K562 (cell line): ENCODE measurements at regions not wholly inside any gene's neighbourhood (a gene's known extent, or its start where the extent isn't known, plus 50 kb on each side); places are given as distances from the start of the nearest gene placed in this dataset.
A peak's percentile ranks its signal among the peaks of the same experiment; 100 is the strongest.

ENCODE experiments used
- CREB3L1 ChIP-seq: fragments of 450-650 bp; IDR thresholded peaks from 2 replicates; pipeline ENCODE4 v1.6.1; 2014; ENCODE audit warnings: low read depth, mild to moderate bottlenecking, moderate library complexity, borderline replicate concordance
- EP300 ChIP-seq: IDR thresholded peaks from 2 replicates; pipeline ENCODE4 v1.6.1; 2012; ENCODE audit warnings: low read length, improper control_type of control experiment
- JUND ChIP-seq, 2 experiments: IDR thresholded peaks; 2 replicates in 1 of 2; 3 replicates in 1 of 2; pipeline ENCODE4 v1.6.1; 2011; ENCODE audit warnings: borderline replicate concordance in 2 of 2, low read depth in 2 of 2, low read length in 2 of 2, improper control_type of control experiment in 1 of 2, missing biosample characterization in 1 of 2, missing genetic modification characterization in 1 of 2, missing genetic modification reagents in 1 of 2
- MAZ ChIP-seq, 2 experiments: fragments of 450-650 bp in 1 of 2; sonication (generic) in 1 of 2; formaldehyde crosslinking; IDR thresholded peaks in 1 of 2; conservative IDR thresholded peaks in 1 of 2; 2 replicates each; pipeline versions ENCODE4 v1.4.0 to v1.5.0; 2020; ENCODE audit warnings: mild to moderate bottlenecking in 1 of 2, missing genetic modification reagents in 1 of 2
- MEIS2 ChIP-seq: fragments of 450-650 bp; IDR thresholded peaks from 2 replicates; pipeline ENCODE4 v1.6.1; 2014; ENCODE audit warnings: mild to moderate bottlenecking; ENCODE audit not compliant: partially characterized antibody
- MNT ChIP-seq, 2 experiments: fragments of 450-650 bp; conservative IDR thresholded peaks; 2 replicates each; pipeline ENCODE4 v1.6.1; 2017; ENCODE audit warnings: mild to moderate bottlenecking in 2 of 2, moderate library complexity in 2 of 2
- PKNOX1 ChIP-seq: fragments of 450-650 bp; IDR thresholded peaks from 2 replicates; pipeline ENCODE4 v1.6.1; 2016
- SOX6 ChIP-seq: fragments of 450-650 bp; IDR thresholded peaks from 2 replicates; pipeline ENCODE4 v1.6.1; 2014; ENCODE audit warnings: mild to moderate bottlenecking
- TF ChIP-seq, protein P1 (sequence below), 2 experiments: fragments of 450-650 bp in 1 of 2; sonication (generic) in 1 of 2; formaldehyde crosslinking in 1 of 2; IDR thresholded peaks in 1 of 2; conservative IDR thresholded peaks in 1 of 2; 2 replicates each; pipeline versions ENCODE4 v1.6.1 to v1.8.1; 2016 to 2023; ENCODE audit warnings: mild to moderate bottlenecking in 2 of 2, moderate library complexity in 2 of 2, inconsistent platforms in 1 of 2, missing genetic modification reagents in 1 of 2
- TF ChIP-seq, protein P2 (sequence below): fragments of 250-450 bp; sonication (Bioruptor Pico); IDR thresholded peaks from 2 replicates; pipeline ENCODE4 v1.4.0; 2020; ENCODE audit warnings: mild to moderate bottlenecking, moderate library complexity, borderline replicate concordance

GRCh38 chr11:95453616-95454171 is 222.7 kb upstream of the SESN3 start (continued):
- TF ChIP-seq JUND (IDR thresholded peaks at IDR 0.05; ENCODE audit: borderline replicate concordance, low read depth, low read length) (peak; percentile 30; the same call in 1 of the 2 replicates), JUND (tag; IDR thresholded peaks at IDR 0.05; ENCODE audit: borderline replicate concordance, low read depth, low read length) (peak; percentile 9; the same call in 1 of the 3 replicates), SOX6 (peak; percentile 61), EP300 (peak; percentile 42; the same call in 1 of the 2 replicates), CREB3L1 (no peak), MEIS2 (peak; percentile 14), MAZ (CRISPR knock-in tag; conservative IDR thresholded peaks at IDR 0.05 in 1 of 2, IDR thresholded peaks at IDR 0.05 in 1 of 2) (peak; percentile 63 to 70; a peak in 2 of 4 replicates), MNT (conservative IDR thresholded peaks at IDR 0.05) (0 out of 4 replicates have a peak, but pooled peaks of 1 of the 2 experiments have one; percentile 16), PKNOX1 (peak; percentile 50)
- TF ChIP-seq, protein P1, sequence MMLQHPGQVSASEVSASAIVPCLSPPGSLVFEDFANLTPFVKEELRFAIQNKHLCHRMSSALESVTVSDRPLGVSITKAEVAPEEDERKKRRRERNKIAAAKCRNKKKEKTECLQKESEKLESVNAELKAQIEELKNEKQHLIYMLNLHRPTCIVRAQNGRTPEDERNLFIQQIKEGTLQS (IDR thresholded peaks at IDR 0.05), result peak; percentile 7; the same call in 1 of the 2 replicates
- TF ChIP-seq, protein P1 (CRISPR knock-in tag; conservative IDR thresholded peaks at IDR 0.05), result no peak
- TF ChIP-seq, protein P2, sequence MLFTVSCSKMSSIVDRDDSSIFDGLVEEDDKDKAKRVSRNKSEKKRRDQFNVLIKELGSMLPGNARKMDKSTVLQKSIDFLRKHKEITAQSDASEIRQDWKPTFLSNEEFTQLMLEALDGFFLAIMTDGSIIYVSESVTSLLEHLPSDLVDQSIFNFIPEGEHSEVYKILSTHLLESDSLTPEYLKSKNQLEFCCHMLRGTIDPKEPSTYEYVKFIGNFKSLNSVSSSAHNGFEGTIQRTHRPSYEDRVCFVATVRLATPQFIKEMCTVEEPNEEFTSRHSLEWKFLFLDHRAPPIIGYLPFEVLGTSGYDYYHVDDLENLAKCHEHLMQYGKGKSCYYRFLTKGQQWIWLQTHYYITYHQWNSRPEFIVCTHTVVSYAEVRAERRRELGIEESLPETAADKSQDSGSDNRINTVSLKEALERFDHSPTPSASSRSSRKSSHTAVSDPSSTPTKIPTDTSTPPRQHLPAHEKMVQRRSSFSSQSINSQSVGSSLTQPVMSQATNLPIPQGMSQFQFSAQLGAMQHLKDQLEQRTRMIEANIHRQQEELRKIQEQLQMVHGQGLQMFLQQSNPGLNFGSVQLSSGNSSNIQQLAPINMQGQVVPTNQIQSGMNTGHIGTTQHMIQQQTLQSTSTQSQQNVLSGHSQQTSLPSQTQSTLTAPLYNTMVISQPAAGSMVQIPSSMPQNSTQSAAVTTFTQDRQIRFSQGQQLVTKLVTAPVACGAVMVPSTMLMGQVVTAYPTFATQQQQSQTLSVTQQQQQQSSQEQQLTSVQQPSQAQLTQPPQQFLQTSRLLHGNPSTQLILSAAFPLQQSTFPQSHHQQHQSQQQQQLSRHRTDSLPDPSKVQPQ (CRISPR knock-in tag), result no peak
